Cerebellar nuclear complex (tissue), 1 donor: ENCODE measurements at regions not wholly inside any gene's neighbourhood (a gene's known extent, or its start where the extent isn't known, plus 50 kb on each side); places are given as distances from the start of the nearest gene placed in this dataset.
"Not testable (repeated sequence)": the region's sequence is repeated elsewhere in the genome, so short reads cannot be mapped to it uniquely, and the experiment has no call there.

ENCODE experiments used
- DNase-seq, 2 experiments: peaks; one replicate each; lab custom pipeline; 2025; lab: John Stamatoyannopoulos, UW

GRCh38 chr7:87007038-87007437, 52.4 kb downstream of the ELAPOR2 start:
- no peak for DNase-seq

GRCh38 chr7:87004956-87005355, 54.5 kb downstream of the ELAPOR2 start:
- no peak for DNase-seq

GRCh38 chr7:87003872-87004798, 55.3 kb downstream of the ELAPOR2 start:
- DNase-seq: no peak

GRCh38 chr7:87001214-87001613, 58.2 kb downstream of the ELAPOR2 start:
- no peak for DNase-seq

- DNase-seq: peak in 1 of 2 experiments; percentile 63
Observed at GRCh38 chr7:87000344-87000743, 59.1 kb downstream of the ELAPOR2 start.

GRCh38 chr7:86999750-87000149, 59.7 kb downstream of the ELAPOR2 start:
- no peak for DNase-seq

- DNase-seq: no peak
Observed at GRCh38 chr7:86995814-86996213, 63.6 kb downstream of the ELAPOR2 start.

- no peak for DNase-seq
Observed at GRCh38 chr7:86995052-86995725, 64.3 kb downstream of the ELAPOR2 start.

GRCh38 chr7:86991771-86992191, 67.7 kb downstream of the ELAPOR2 start:
- DNase-seq: no peak

GRCh38 chr7:86991093-86991769, 68.2 kb downstream of the ELAPOR2 start:
- no peak for DNase-seq

GRCh38 chr7:86989407-86989806, 70.0 kb downstream of the ELAPOR2 start:
- DNase-seq: no peak

- not testable (repeated sequence) for DNase-seq
Observed at GRCh38 chr7:86987834-86988233, 71.6 kb downstream of the ELAPOR2 start.

GRCh38 chr7:86987358-86987757, 72.1 kb downstream of the ELAPOR2 start:
- not testable (repeated sequence) for DNase-seq

- DNase-seq: not testable (repeated sequence)
Observed at GRCh38 chr7:86985342-86985741, 74.1 kb downstream of the ELAPOR2 start.

GRCh38 chr7:86983654-86984053, 75.8 kb downstream of the ELAPOR2 start:
- not testable (repeated sequence) for DNase-seq

- not testable (repeated sequence) for DNase-seq
Observed at GRCh38 chr7:86981937-86982336, 77.5 kb downstream of the ELAPOR2 start.

GRCh38 chr7:86981127-86981526, 78.3 kb downstream of the ELAPOR2 start:
- DNase-seq: no peak

GRCh38 chr7:86980223-86980622, 79.2 kb downstream of the ELAPOR2 start:
- DNase-seq: no peak

- no peak for DNase-seq
Observed at GRCh38 chr7:86978808-86979506, 80.5 kb downstream of the ELAPOR2 start.

GRCh38 chr7:86976958-86977357, 82.5 kb downstream of the ELAPOR2 start:
- DNase-seq: no peak

GRCh38 chr7:86975914-86976313, 83.5 kb downstream of the ELAPOR2 start:
- DNase-seq: no peak

- no peak for DNase-seq
Observed at GRCh38 chr7:86975449-86975848, 84.0 kb downstream of the ELAPOR2 start.
